NT2/D1 (cell line): ENCODE measurements at regions not wholly inside any gene's neighbourhood (a gene's known extent, or its start where the extent isn't known, plus 50 kb on each side); places are given as distances from the start of the nearest gene placed in this dataset.

Experiments
- DNase-seq: peaks from one replicate; pipeline ENCODE4 v3.0.0-alpha.2; 2011; ENCODE audit warnings: low read depth, low spot score
- H3K27me3 ChIP-seq: 2 replicates; pipeline ENCODE4 v1.6.0; 2011; ENCODE audit warnings: mild to moderate bottlenecking; ENCODE audit not compliant: insufficient read length, insufficient read depth
- H3K36me3 ChIP-seq: 2 replicates; pipeline ENCODE4 v1.6.1; 2011; ENCODE audit warnings: mild to moderate bottlenecking, low read length, mixed read lengths; ENCODE audit not compliant: insufficient read depth, insufficient read length
- H3K4me1 ChIP-seq: 2 replicates; pipeline ENCODE4 v1.5.1; 2011; ENCODE audit not compliant: insufficient read depth, insufficient read length
- H3K4me3 ChIP-seq: 2 replicates; pipeline ENCODE4 v1.5.1; 2011; ENCODE audit warnings: low read depth; ENCODE audit not compliant: insufficient read length
- H3K9ac ChIP-seq: 2 replicates; pipeline ENCODE4 v1.6.0; 2011; ENCODE audit warnings: low read depth; ENCODE audit not compliant: insufficient read length
- H3K9me3 ChIP-seq: 2 replicates; pipeline ENCODE4 v1.5.1; 2011; ENCODE audit warnings: mild to moderate bottlenecking, low read length; ENCODE audit not compliant: insufficient read depth
- SUZ12 ChIP-seq: IDR thresholded peaks from 2 replicates; pipeline ENCODE4 v1.6.1; 2011; ENCODE audit not compliant: insufficient read length, insufficient read depth; ENCODE audit errors: extremely low read depth
- YY1 ChIP-seq: IDR thresholded peaks from 2 replicates; pipeline ENCODE4 v1.6.1; 2011; ENCODE audit not compliant: insufficient read length, insufficient read depth
- ZNF274 ChIP-seq: IDR thresholded peaks from 2 replicates; pipeline ENCODE4 v1.6.1; 2011; ENCODE audit warnings: mild to moderate bottlenecking, low read depth, low read length

GRCh38 chr14:65824978-65825299, 412.4 kb downstream of the FUT8 start:
- Histone ChIP-seq H3K4me1 (no peaks in the 10 kb centered on the region), H3K36me3 (no peaks in the 10 kb centered on the region), H3K9ac (no peak overlapping the region), H3K4me3 (no peak overlapping the region), H3K9me3 (no peaks in the 10 kb centered on the region), H3K27me3 (no peaks in the 10 kb centered on the region)
- DNase-seq = no peak
- TF ChIP-seq SUZ12 = no peak
- TF ChIP-seq YY1 = no peak
- TF ChIP-seq ZNF274 = no peak

DNA sequence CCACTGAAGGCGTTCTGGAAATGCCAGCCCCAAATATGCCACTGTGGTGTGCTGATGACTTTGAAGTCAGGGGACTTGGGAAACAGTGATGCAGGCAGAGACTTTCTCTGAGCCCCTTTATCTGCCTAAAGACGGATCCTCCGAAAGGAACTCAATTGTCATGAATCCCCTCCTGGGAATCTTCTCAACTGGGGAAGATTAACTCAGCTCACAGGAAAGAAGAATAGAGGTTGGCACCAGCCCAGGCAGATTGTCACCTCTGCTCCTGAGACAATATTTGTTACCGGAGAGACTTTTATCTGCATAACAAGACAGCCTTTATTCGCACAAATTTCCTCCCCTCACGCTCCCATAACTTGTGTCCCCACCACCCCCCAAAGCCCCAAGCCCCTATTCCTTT, 414.4 kb downstream of the FUT8 start:
- Histone ChIP-seq H3K4me1 (no peaks in the 10 kb centered on the region), H3K4me3 (no peak overlapping the region), H3K9ac (no peak overlapping the region), H3K9me3 (no peaks in the 10 kb centered on the region), H3K27me3 (no peaks in the 10 kb centered on the region), H3K36me3 (no peaks in the 10 kb centered on the region)
- TF ChIP-seq ZNF274 = no peak
- TF ChIP-seq SUZ12 = no peak
- no peak for DNase-seq

DNA sequence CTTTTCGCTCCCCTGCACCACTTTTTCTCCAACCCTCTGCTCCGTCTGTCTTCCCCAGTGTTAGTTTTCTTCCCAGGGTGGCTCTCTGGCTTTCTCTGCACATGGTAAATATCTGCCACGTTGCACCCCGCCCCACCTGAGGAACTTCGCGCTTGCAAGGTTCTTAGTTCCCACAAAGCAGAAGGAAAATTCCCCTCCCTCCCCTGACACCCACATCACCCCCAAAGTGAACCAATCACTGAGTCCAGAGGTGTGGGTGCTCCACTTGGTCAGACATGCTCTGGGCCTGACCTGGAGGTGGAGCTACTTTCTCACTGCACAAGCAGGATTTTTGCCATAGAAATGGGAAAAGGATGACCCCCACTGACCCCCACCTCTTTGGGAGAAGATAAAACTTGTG, 415.0 kb downstream of the FUT8 start:
- no peaks in the 10 kb centered on the region for H3K27me3 ChIP-seq
- H3K9ac ChIP-seq = no peak overlapping the region
- H3K4me3 ChIP-seq = no peak overlapping the region

GRCh38 chr14:65828396-65828795, 415.9 kb downstream of the FUT8 start:
- Histone ChIP-seq H3K4me3 (no peak overlapping the region), H3K4me1 (no peaks in the 10 kb centered on the region), H3K9ac (no peak overlapping the region), H3K36me3 (no peaks in the 10 kb centered on the region), H3K9me3 (no peaks in the 10 kb centered on the region), H3K27me3 (no peaks in the 10 kb centered on the region)
- no peak for DNase-seq
- TF ChIP-seq SUZ12 (no peak), ZNF274 (no peak), YY1 (no peak)

More for the DNA sequence above, 415.0 kb downstream of the FUT8 start:
- TF ChIP-seq ZNF274 (no peak), YY1 (no peak), SUZ12 (no peak)
- Histone ChIP-seq H3K36me3 (no peaks in the 10 kb centered on the region), H3K4me1 (no peaks in the 10 kb centered on the region), H3K9me3 (no peaks in the 10 kb centered on the region)
- DNase-seq = no peak

DNA sequence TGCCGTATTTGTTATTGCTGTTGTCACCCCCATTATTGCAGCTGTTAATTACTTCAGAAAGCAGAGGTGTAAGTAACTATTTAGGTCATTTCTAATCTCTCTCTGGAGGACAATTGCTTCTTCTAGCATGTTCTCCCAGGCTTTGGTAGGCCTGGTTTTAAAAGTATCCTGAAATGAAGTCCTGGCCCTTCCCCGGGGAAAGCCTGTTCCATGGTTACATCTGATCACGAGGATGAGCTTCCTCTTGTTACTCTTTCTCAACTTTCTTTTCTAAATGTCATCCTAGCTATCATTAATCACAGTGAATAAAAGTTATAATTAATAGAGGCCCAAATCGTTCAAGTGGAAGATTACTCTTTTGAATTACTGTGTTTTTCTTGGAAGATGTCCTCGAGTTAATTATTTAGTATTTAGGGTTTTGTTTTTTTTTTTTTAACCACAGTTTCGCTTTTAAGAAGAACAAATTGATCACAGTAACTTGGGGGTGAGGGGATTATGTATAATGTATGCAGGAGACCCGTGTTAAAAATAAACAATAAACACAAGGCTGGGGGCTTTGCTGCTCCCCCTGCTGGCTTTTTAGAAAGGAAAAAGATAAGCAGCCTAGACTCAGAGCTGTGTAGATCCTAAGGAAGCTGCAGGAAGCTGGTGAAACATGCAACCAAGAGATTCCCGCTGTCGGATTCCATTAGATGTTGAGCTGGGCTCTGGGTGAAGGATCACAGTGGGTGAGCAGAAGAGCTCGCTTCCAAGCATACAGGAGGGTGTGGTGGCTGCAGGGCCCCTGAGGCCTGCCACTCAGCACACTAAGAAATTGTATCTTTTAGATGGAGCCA, 420.1 kb downstream of the FUT8 start:
- TF ChIP-seq SUZ12 (no peak), YY1 (no peak), ZNF274 (no peak)
- Histone ChIP-seq H3K4me3 (no peak overlapping the region), H3K9me3 (no peaks in the 10 kb centered on the region), H3K27me3 (no peaks in the 10 kb centered on the region), H3K9ac (no peak overlapping the region), H3K36me3 (no peaks in the 10 kb centered on the region), H3K4me1 (peaks cover 7% of the 10 kb centered on the region)
- DNase-seq = no peak

GRCh38 chr14:65833267-65833880, 420.8 kb downstream of the FUT8 start:
- Histone ChIP-seq H3K9me3 (no peaks in the 10 kb centered on the region), H3K4me3 (no peak overlapping the region), H3K36me3 (no peaks in the 10 kb centered on the region), H3K27me3 (no peaks in the 10 kb centered on the region), H3K4me1 (peaks cover 7% of the 10 kb centered on the region), H3K9ac (no peak overlapping the region)
- TF ChIP-seq SUZ12 = no peak
- no peak for TF ChIP-seq ZNF274
- TF ChIP-seq YY1 = no peak
- no peak for DNase-seq

DNA sequence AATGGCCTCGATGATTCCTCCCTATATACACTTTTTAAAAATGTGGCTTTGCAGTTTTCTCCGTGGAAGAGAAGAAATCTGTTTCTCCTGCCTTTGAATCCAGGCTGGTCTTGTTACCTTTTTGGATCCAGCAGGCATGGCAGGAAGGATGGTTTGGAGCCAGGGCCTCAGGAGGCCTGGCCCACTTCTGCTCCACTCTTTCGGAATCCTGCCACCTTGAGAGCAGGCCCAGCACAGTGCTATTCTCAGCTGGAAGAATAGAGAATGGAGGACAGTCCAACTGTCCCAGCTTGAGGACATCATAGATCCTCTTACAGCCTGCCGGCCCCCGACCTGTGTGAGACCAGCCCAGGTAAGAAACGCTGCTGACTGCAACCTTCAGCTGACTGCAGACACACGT, 421.5 kb downstream of the FUT8 start:
- no peak overlapping the region for H3K9ac ChIP-seq
- peaks cover 7% of the 10 kb centered on the region for H3K4me1 ChIP-seq
- H3K4me3 ChIP-seq = no peak overlapping the region
- no peaks in the 10 kb centered on the region for H3K27me3 ChIP-seq
- DNase-seq = no peak
- TF ChIP-seq ZNF274 (no peak), YY1 (no peak), SUZ12 (no peak)
- no peaks in the 10 kb centered on the region for H3K9me3 ChIP-seq
- H3K36me3 ChIP-seq = no peaks in the 10 kb centered on the region
